HG03025 (cell line): ENCODE measurements at regions not wholly inside any gene's neighbourhood (a gene's known extent, or its start where the extent isn't known, plus 50 kb on each side); places are given as distances from the start of the nearest gene placed in this dataset.
"Not testable (repeated sequence)": the region's sequence is repeated elsewhere in the genome, so short reads cannot be mapped to it uniquely, and the experiment has no call there.

Source experiments
- ATAC-seq: cut with Tn5 transposase; IDR thresholded peaks from one replicate; pipeline ENCODE4 v1.9.1; 2021; ENCODE audit warnings: mild to moderate bottlenecking, moderate library complexity; ENCODE audit not compliant: unreplicated experiment, low FRiP score

GRCh38 chr3:150270883-150271590, 137.1 kb upstream of the TSC22D2 start:
- no peak for ATAC-seq

GRCh38 chr3:150270444-150270843, 137.7 kb upstream of the TSC22D2 start:
- not testable (repeated sequence) for ATAC-seq

GRCh38 chr3:150269526-150269925, 138.6 kb upstream of the TSC22D2 start:
- ATAC-seq: no peak

GRCh38 chr3:150268426-150269391, 139.4 kb upstream of the TSC22D2 start:
- ATAC-seq: no peak

GRCh38 chr3:150267288-150267687, 140.8 kb upstream of the TSC22D2 start:
- no peak for ATAC-seq

GRCh38 chr3:150265305-150265704, 142.8 kb upstream of the TSC22D2 start:
- ATAC-seq: no peak

GRCh38 chr3:150264561-150265279, 143.4 kb upstream of the TSC22D2 start:
- no peak for ATAC-seq

- ATAC-seq: no peak
Observed at GRCh38 chr3:150261958-150262357, 146.1 kb upstream of the TSC22D2 start.

- ATAC-seq: no peak
Observed at GRCh38 chr3:150261418-150261817, 146.7 kb upstream of the TSC22D2 start.

GRCh38 chr3:150260398-150260710, 147.7 kb upstream of the TSC22D2 start:
- ATAC-seq: no peak

- no peak for ATAC-seq
Observed at GRCh38 chr3:150259526-150260397, 148.3 kb upstream of the TSC22D2 start.

GRCh38 chr3:150256782-150257181, 151.3 kb upstream of the TSC22D2 start:
- ATAC-seq: no peak

- no peak for ATAC-seq
Observed at GRCh38 chr3:150256318-150256717, 151.8 kb upstream of the TSC22D2 start.

- ATAC-seq: no peak
Observed at GRCh38 chr3:150255826-150256225, 152.3 kb upstream of the TSC22D2 start.

- ATAC-seq: no peak
Observed at GRCh38 chr3:150255413-150255812, 152.7 kb upstream of the TSC22D2 start.

- ATAC-seq: no peak
Observed at GRCh38 chr3:150254309-150254708, 153.8 kb upstream of the TSC22D2 start.

GRCh38 chr3:150253622-150254021, 154.5 kb upstream of the TSC22D2 start:
- no peak for ATAC-seq

- ATAC-seq: no peak
Observed at GRCh38 chr3:150252462-150252861, 155.6 kb upstream of the TSC22D2 start.

- ATAC-seq: no peak
Observed at GRCh38 chr3:150251187-150252062, 156.7 kb upstream of the TSC22D2 start.
